Hematopoietic multipotent progenitor cell treated with erythropoietin and hydrocortisone succinate and interleukin-3 and kit ligand, for 4 days (in vitro differentiated cells): ENCODE measurements at regions not wholly inside any gene's neighbourhood (a gene's known extent, or its start where the extent isn't known, plus 50 kb on each side); places are given as distances from the start of the nearest gene placed in this dataset.
"Not testable (repeated sequence)": the region's sequence is repeated elsewhere in the genome, so short reads cannot be mapped to it uniquely, and the experiment has no call there.

Experiments used
- DNase-seq: peaks from one replicate; pipeline ENCODE4 v3.0.0-alpha.2; 2015

DNA sequence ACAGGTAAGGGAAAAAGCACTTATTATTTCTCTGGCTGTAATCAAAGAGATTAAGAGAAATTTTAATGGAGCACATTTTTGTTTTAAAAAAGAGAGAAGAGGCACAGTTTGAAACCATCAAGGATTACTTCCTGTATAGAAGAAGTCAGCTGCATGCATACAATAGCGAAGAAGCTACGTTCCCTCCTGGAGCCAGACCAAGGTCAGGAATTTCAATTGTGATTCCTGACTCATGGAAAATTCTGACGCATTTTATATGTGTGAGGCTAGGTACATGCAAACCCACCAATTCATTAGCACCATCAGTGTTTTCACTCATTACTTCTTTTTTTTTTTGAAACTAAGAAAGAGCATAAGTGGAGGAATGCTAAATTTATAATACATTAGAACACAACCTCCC is 232.7 kb upstream of the SGK1 start:
- no peak for DNase-seq

DNA sequence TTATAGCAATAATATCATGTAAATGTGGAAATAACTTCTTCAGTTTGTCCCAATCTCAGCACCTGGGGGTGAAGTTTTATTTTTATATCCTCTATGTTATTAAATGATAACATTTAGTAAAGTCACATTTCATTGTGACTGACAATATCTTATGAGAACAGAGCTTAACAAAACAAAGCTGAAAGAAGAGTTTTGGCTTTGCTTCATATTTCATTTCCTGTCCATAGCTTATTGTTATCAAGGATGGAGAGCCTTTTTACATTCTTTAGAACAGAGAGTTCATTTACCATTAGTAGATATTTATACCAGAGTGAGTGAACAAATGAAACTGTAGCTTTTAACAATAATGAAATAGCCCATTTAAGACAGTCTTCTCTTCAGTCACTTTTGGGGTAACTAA is 231.9 kb upstream of the SGK1 start:
- no peak for DNase-seq

DNA sequence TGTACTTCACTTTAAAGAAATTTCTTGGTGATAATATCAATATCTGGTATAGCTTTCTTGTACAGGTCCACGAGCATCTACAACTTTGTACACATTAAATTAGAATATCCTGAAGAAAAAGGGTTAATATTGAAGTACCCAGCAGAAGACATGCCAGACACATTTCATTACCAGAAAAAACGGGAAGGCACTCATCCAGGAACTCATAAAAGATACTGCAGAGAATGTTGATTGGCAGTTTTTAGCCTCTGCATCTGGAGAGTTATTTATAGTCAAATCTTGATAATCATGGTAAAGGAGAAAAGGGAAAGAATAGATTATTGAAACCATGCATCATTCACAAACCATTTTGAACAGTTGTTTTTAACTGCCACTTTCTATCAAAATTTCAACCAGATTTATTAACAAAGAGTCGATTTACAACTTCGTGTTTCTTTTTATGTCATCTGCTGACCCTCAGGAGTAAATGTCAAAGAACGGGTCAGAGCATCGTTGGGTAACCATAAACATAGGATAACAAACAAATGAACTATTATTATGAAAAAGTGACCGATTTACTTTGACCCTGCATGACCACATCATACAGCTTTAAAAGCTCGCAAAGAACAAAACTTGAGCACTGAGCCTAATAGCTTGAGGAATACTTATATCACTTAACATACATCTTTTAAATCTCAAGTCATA is 229.2 kb upstream of the SGK1 start:
- DNase-seq = no peak

DNA sequence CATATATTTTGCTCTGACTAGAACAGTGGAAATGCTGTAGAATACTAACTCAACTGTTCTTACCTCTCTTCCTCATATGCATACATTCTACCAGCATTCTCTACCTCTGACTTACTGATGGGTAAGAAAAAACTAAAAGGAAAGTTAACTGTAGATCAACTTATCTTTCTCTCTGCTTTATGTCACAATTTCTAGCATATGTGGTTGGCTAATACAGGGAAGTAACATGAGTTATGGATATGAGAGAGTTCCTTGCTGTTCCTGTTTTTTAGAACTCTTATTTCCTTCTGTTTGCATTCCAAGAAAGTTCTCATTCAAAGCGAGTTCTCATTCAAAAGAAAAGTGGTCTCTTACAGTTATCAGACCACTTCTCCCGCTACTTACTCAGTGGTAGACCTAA is 226.8 kb upstream of the SGK1 start:
- peak; percentile 34 for DNase-seq

DNA sequence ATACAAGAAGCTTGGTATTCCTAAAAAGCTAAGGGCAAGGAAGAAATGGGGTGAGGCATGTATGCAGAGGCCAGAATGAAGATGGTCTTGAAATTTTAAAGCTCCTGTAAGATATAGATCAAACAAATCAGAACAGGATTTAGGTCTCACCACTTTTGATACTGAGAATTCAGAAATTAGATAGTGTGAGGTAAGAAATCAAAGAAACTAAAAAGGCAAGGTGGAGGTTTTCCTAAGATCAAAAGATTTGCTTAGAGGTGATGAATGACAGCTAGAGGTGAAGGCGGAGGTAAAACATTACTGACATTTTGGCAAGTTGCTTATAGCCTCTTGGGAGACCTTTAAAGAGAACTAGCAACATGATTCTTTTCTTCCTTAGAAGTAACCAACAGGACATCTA is 225.2 kb upstream of the SGK1 start:
- DNase-seq = no peak

DNA sequence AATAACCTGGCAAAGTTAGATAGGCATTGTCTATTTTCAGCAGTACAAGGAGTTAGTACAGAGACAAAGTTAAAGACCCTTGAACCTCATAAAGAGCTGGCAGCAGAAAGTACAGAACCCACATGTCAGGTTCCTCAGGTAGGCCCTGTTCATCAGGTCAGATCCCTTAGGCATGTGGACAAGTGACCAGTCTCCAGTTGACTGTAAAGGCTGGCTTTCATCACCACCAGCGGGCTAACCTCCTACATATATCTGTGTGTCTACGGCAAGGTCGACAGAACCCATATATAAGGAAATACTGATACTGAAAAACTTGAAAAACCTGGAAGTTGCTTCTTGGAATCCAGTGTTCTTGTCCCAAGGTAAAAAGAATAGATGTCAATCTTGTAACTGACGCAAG is 223.1 kb upstream of the SGK1 start:
- DNase-seq = no peak

DNA sequence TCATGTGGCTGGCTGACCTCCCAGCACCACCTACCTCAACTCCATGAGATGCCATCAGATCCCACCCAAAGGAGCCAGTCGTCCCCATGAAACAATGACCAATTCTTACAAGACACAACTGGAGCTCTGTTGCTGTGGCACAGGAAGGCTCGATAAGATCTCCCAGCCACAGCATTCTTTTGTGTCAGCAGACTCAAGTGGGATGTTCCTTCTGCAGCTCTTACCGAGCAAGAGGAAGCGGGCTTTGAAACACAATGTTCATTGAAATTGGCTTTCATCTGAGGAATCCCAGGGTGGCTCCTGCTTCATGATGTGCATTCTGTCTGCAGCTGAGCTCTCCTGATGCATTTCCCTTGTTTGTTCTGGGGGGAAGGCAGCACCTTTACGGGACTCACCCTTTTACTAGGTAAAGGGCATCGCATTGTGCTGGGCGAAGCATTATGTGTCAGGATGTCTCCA is 222.0 kb upstream of the SGK1 start:
- peak; percentile 79 for DNase-seq

DNA sequence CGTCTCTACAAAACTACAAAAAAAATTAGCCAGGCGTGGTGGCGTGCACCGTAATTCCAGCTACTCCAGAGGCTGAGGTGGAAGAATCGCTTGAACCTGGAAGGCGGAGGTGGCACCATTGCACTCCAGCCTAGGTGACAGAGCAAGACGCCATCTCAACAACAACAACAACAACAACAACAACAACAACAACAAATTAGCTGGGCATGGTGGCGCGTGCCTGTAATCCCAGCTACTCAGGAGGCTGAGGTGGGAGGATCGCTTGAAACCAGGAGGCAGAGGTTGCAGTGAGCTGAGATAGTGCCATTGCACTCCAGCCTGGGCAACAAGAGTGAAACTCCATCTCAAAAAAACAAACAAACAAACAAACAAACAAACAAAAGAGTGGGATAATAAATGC is 219.9 kb upstream of the SGK1 start:
- DNase-seq = not testable (repeated sequence)

DNA sequence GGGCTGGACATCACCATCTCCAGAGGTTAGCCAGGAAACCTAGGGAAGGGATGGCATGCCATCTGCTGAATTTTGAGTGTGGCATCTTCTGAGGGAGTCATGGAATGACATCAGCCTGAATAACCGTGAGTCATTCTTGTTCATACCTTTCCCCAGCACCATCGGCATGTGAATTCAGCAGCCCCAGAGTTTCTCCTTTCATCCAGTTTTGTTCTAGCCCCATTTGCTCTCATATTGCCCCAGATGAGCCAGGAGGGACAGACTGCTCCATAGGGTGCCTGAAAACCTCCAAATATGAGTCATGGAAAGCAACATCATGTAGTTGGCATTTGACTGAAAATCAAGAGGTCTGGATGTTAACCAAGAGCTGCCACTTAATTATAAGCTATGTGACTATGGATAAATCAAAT is 219.2 kb upstream of the SGK1 start:
- no peak for DNase-seq

DNA sequence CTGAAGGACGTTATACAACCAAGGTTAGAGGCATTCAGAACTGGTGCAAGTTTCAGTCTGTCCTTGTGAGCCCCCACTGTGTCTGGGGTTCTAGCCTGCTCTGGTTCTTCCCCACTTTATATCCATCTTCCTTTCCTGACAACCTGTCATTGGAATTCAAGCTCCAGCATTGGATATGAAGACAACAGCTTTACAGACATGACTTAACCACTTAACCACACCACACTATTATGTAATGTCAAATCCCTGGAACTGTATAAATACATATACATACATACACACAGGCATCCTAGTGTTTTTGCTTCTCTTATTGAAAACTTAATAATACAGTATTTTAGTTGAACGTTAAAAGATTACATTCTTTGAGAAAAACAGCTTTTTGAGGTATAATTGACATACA is 217.9 kb upstream of the SGK1 start:
- no peak for DNase-seq

DNA sequence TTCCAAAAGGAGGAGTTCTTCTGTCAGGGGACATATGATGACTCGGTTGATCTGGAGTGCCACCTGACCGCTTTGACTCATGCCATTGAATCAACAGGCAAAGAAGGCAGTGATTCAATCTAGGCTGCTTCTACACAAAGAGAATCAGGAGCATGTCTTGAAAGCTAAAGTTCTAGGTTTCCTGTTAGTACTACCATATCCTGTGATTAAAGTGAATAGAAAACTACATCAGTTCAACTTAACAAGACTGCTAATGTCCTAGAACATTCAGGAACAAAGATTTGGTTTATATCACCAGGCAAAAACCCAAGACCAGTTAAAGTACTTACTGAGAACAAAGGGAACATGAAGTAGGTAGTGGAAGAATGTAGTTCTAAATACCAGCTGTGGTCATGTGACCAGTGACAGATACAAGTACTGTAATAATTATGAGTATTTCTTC is 216.8 kb upstream of the SGK1 start:
- no peak for DNase-seq

DNA sequence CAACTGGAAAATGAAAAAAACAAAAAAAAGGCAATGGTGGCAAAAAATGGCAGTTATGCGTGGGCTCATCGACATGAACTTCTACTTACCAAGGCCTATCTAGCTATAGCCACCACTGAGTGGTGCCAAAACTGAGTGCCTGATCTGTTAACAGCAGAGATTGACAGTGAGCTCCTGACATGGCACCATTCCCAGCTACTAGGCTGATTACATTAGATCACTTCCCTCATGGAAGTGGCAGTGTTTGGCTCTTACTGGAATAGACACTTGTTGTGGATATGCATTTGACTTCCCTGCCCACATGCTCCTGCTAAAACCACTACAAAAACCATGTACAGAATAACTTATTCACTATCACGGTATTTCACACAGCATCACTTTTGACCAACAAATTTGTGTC is 216.1 kb upstream of the SGK1 start:
- no peak for DNase-seq

DNA sequence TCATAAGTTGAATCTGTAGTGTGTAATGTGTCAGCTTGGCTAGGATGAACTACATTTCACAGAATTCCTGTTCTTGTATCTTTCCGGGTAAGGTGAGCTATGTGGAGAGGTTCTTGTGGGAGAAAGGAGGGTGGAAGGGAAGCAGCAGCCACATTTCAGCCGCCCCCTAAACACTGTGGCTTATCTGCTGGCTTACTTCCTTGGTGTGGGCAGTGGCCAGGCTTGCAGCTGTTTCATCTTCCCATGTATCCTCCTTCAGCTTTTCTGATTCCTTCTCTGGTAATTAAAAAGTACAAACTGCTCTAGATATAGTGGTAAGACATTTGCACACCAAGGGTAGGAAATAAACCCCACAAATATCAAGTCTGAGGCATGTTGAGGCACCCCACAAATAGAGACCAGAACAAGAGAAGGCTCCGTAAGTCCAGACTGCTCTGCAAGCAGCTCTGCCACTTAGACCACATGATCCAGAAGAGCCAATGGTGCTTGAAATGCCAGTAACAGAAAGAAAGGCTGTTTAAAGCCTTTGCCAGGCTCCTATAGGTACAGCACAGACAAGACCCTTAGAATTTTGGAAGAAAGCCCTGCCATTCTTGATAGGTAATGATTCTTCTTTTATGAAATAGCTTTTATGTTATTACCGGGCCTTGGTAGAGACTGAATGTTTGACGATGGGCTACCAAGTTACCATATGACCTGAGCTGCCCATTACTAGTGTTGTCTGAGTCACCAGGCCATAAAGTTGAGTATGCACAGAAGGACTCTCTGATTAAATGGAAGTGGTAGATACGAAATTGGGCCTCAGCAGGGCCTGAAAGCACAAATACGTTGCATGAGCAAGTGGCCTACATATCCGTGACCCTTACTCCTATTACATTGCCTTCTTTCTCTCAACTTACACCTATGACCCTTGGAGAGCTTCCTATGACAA is 215.0 kb upstream of the SGK1 start:
- no peak for DNase-seq

DNA sequence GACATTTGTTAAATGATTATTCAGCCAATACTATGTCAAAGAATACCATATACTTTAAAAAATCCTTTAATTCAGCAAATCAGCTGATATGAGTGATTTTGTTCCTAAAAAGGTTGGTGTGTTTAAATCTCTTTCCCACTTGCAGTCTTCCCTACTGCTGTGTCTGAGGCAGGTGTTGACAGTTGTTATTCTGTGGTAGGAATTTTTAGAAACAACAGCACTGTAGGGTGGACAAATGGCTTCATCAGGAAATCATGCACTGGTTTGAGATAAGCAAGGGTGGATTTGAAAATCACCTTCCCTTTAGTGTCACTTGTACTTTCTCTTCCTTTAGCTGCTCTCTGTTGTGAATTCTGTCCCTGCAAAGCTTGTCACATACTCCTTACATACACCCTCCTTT is 213.7 kb upstream of the SGK1 start:
- DNase-seq = no peak

DNA sequence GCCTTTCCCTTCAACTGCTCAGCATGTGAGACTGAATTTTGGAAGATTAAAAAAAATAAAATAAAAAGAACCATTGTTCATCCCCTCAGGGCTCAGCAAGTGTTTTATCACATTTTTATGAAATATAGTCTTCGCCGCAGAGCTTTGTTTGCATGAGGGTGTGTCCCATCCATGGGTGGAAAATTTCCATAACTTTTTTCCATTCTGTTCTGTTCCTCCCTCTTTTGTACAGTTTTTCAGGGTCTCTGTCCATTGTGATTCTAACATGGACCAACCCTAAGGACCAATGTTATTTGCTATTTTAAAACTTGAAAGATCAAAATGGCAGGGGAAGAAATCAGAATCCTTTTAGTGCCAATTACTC is 213.3 kb upstream of the SGK1 start:
- DNase-seq = no peak

DNA sequence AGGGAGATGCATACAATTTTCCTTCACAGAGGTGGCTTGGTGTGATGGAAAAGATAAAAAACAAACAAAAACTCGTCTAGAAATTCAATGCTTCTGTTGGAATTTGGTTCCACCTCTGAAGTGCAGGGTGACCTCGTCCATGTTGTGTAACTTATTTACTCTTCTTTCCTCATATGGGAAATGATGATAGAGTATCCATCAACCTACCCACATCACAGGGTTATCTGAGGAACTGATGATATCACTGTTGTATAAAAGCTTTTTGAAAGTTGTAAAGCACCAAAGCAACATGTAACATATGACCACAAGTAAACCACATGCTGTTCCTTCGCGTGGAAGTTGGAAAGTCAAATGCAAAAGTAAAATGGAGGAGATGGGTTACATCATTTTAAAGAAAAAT is 212.0 kb upstream of the SGK1 start:
- peak; percentile 48 for DNase-seq

DNA sequence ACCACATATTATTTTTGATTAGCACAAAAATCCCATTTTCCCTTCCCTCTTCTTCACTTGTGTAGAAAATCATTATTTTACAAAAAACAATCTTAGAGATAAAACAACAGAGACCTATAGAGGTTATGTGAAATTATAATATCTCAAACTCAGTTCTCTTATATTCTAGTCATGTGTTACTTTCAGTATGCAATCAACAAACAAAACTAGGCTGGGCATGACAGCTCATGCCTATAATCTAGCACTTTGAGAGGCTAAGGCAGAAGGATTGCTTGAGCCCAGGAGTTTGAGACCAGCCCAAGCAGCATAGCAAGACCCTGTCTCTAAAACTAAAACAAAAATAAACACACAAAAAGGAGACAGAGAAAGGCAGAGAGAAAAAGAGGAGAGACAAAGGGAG is 211.4 kb upstream of the SGK1 start:
- no peak for DNase-seq

DNA sequence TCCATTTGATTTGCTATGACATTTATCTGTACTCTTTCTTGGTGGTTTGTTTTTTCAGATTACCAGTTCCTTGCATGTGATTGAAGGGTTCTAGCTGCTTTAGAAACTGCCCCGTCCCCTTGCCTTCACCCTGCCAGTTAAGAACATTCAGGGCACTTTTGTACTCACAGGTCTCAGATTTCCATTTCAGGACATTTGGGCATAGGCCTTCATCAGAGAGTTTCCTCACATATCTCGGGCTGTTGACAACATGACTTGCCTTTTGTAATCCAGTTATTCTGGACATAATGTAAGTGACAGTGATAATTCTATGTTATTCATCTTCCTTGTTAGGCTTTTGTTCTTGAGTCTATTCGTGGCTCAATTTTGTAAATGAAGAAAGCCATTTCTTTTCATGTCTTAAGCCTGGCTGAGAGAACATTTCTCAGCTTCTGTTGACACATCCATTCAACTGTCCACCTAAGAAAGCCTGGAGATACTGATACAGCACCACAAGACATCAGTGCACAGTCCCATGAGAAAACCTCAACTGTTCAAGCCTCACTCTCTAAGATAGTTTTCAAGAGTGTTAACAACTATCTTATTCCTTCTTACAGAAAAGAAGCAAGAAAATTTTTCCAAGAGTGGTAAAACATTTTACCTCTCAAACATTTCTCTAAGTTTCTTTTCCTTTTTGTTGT is 209.3 kb upstream of the SGK1 start:
- DNase-seq = no peak

DNA sequence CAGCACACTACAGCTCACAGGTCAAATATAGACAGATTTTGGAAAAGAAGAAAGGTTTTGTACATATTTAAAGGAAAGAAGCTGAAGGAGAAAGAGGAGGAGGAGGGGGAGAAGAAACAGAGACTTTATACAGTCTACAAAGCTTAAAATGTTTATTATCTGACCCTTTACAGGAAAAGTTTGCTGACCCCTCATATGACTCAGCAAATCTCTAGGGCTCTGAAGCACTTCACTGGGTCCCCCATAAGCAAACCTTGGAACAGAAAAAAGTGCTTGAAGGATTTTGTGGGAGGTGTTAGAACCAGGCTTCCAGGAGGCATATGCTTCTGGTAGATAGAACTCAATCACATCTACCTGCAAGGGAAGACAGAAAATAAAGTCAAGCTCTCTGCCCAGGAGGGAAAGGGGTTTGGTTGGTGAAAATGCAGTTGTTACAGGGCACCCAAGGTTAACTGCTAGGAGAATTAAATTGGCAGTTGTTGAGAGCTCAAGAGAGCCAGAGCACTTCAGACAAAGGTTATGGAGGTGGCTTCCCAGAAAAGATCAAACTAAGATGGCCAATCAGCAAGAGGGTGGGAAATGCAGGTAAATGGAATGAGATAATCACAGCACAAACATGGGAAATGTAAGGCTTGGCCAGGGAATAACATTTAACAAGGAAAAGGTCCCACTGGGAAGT is 207.4 kb upstream of the SGK1 start:
- no peak for DNase-seq

DNA sequence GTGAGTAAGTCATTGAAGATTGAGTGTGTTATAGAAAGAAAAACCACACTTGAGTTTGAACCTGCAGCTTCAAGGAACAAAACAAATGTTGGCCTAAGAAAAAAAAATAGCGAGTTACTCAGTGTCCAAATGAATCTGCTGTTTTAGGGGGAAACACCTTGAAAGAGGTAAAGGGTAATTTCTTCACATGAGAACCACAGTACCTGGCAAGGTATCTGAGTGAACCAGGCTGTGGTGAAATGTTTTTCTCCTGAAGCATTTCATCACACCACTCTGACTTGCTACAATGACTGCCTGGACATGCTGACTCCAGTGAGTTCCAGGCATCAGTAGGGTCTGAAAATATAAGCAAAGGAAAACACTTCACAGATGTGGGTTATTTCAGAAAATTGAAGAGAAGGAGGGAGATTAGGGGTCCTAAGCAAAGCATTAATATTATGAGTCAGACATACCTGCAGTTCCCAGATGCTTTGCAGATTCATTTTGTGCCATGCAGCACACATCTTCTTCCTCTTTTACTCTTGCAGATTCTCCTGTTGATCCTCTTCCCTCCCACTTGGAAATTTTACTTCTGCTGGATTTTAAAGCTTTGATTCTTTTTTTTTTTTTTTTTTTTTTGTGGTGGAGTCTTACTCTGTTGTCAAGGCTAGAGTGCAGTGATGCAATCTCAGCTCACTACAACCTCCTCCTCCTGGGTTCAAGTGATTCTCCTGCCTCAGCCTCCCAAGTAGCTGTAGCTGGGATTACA is 206.2 kb upstream of the SGK1 start:
- DNase-seq = no peak

DNA sequence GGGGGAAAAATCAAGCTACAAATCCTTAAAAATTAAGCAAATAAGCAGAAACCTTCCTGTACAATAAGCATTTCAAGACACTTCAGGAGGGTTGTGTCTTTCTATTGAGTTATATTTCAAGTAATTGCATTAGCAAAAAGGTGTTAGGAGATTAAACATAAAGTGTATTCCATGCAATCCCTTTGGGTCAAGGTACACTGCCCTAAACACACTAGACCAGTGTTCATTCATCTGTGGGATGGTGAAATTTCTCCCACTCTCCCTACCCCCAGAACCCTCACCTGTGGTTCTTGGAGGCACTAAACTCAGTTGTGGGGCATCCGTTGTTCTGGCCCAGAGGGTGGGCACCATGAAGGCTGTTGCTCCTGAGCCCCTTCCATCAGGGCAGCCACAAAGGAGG is 205.1 kb upstream of the SGK1 start:
- DNase-seq = no peak

DNA sequence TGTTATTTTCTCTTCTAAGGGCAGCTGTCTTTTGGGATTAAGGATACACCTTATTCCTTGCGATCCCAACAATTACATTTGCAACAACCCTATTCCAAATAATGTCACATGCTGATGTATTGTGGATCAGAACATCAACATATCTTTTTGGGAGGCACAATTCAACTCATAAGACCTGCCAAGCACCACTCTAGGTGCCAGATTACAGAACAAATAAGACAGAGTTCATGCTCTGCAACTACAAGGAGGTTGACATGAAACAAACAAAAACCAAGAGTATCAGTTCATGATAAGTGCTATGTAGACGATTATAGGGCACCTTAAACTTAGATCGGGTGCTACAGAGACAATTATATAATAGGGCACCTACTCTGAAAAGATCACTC is 203.2 kb upstream of the SGK1 start:
- no peak for DNase-seq
